ENCODE measurements at regions not wholly inside any gene's neighbourhood (a gene's known extent, or its start where the extent isn't known, plus 50 kb on each side); places are given as distances from the start of the nearest gene placed in this dataset.
"Not testable (repeated sequence)": the region's sequence is repeated elsewhere in the genome, so short reads cannot be mapped to it uniquely, and the experiment has no call there.

DNA sequence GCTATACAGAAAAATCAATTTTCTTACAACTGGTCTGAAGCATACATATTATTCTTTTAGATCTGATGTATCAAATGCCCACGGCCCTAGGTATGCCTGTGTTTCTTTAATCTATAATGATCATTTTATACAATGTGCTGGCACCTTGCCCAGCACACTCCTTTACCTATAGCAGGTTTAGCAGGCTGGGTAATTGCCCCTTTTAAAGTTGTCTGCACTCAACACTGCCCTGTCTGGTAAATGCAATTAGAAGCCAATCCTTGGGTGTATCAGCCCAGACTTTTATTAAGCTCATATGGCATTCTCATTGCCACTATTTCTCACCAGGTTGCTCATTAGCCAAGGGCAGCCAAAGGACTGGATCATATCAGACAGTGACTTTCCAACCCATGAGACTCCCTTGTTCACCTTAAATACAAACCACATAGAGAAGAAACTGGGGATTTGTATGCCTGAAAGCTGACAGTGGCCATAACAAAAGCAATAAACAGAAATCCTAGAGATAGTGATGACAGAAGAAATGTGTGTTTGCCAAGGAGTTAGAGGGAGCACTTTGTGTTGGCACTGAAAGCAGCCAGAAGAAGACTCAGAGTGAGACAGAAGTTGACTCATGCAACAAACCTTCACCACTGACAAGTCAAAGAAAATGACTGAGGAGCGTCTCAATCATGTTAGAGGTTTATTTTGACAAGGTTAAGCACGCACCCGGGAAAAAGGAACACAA is 334.2 kb downstream of the SPATA31A7 start:
- not testable (repeated sequence) for TF ChIP-seq POLR2A (IDR thresholded peaks at IDR 0.05; ENCODE audit: low read depth, low read length); TAF1 (IDR thresholded peaks at IDR 0.05; ENCODE audit: borderline replicate concordance, low read depth, low read length); NFIC (IDR thresholded peaks at IDR 0.05; ENCODE audit: low read depth, low read length); NFYB (IDR thresholded peaks at IDR 0.05; ENCODE audit: insufficient read depth, low read depth, low read length)
- TF ChIP-seq, protein P1, sequence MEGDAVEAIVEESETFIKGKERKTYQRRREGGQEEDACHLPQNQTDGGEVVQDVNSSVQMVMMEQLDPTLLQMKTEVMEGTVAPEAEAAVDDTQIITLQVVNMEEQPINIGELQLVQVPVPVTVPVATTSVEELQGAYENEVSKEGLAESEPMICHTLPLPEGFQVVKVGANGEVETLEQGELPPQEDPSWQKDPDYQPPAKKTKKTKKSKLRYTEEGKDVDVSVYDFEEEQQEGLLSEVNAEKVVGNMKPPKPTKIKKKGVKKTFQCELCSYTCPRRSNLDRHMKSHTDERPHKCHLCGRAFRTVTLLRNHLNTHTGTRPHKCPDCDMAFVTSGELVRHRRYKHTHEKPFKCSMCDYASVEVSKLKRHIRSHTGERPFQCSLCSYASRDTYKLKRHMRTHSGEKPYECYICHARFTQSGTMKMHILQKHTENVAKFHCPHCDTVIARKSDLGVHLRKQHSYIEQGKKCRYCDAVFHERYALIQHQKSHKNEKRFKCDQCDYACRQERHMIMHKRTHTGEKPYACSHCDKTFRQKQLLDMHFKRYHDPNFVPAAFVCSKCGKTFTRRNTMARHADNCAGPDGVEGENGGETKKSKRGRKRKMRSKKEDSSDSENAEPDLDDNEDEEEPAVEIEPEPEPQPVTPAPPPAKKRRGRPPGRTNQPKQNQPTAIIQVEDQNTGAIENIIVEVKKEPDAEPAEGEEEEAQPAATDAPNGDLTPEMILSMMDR (IDR thresholded peaks at IDR 0.05 in 2 of 3, conservative IDR thresholded peaks at IDR 0.05 in 1 of 3; ENCODE audit: control insufficient read depth in 2 of 3, extremely low read depth in 1 of 3, insufficient read depth in 1 of 3, low read depth in 3 of 3, low read length in 3 of 3) = not testable (repeated sequence)
